ENCODE measurements at regions not wholly inside any gene's neighbourhood (a gene's known extent, or its start where the extent isn't known, plus 50 kb on each side); places are given as distances from the start of the nearest gene placed in this dataset.
A peak's percentile ranks its signal among the peaks of the same experiment; 100 is the strongest.

GRCh38 chr22:44574057-44574639 is 76.1 kb upstream of the RTL6 start:
- H3K27ac ChIP-seq (ENCODE audit: low read depth in 1 of 2, low read length in 1 of 2) = no peak overlapping the region
- H3K27me3 ChIP-seq (ENCODE audit: control insufficient read depth in 3 of 3, insufficient read depth in 3 of 3, low read length in 2 of 3) = no peaks in the 10 kb centered on the region
- no peaks in the 10 kb centered on the region for H3K36me3 ChIP-seq (ENCODE audit: control insufficient read depth in 4 of 4, insufficient read depth in 4 of 4, low read length in 4 of 4)
- WGBS, 2 donors = 49 to 76% methylated on average over 10 of the region's 10 CpGs
- ATAC-seq (ENCODE audit: insufficient read depth, low FRiP score) (no peak), DNase-seq (peak in 1 of 3 donors; percentile 52)
- H3K4me3 ChIP-seq = no peak overlapping the region
- H3K4me1 ChIP-seq (ENCODE audit: control insufficient read depth in 5 of 5, insufficient read depth in 5 of 5, low read length in 5 of 5) = peaks cover 0 to 19% (median 6%) of the 10 kb centered on the region in 5 donors
- no peak overlapping the region for H3K9ac ChIP-seq (ENCODE audit: insufficient read depth in 1 of 2, low read length in 2 of 2)
- no peak for TF ChIP-seq CTCF (IDR thresholded peaks at IDR 0.05; ENCODE audit: control extremely low read depth, extremely low read depth)
- peaks cover 0 to 11% (median 0%) of the 10 kb centered on the region in 4 donors for H3K9me3 ChIP-seq (ENCODE audit: control insufficient read depth in 4 of 4, insufficient read depth in 3 of 4, low read length in 3 of 4)

- H3K36me3 ChIP-seq (ENCODE audit: control insufficient read depth in 4 of 4, insufficient read depth in 4 of 4, low read length in 4 of 4) = no peaks in the 10 kb centered on the region
- no peak overlapping the region for H3K4me3 ChIP-seq
- no peaks in the 10 kb centered on the region for H3K27me3 ChIP-seq (ENCODE audit: control insufficient read depth in 3 of 3, insufficient read depth in 3 of 3, low read length in 2 of 3)
- no peak overlapping the region for H3K9ac ChIP-seq (ENCODE audit: insufficient read depth in 1 of 2, low read length in 2 of 2)
- DNase-seq (no peak), ATAC-seq (ENCODE audit: insufficient read depth, low FRiP score) (no peak)
- H3K27ac ChIP-seq (ENCODE audit: low read depth in 1 of 2, low read length in 1 of 2) = no peak overlapping the region
- 94 to 97% methylated on average over 4 of the region's 4 CpGs for WGBS, 2 donors
- peaks cover 0 to 19% (median 6%) of the 10 kb centered on the region in 5 donors for H3K4me1 ChIP-seq (ENCODE audit: control insufficient read depth in 5 of 5, insufficient read depth in 5 of 5, low read length in 5 of 5)
- no peak for TF ChIP-seq CTCF (IDR thresholded peaks at IDR 0.05; ENCODE audit: control extremely low read depth, extremely low read depth)
- peaks cover 0 to 7% (median 0%) of the 10 kb centered on the region in 4 donors for H3K9me3 ChIP-seq (ENCODE audit: control insufficient read depth in 4 of 4, insufficient read depth in 3 of 4, low read length in 3 of 4)
Observed at GRCh38 chr22:44573451-44573850, 75.4 kb upstream of the RTL6 start.

GRCh38 chr22:44572414-44573207 is 74.6 kb upstream of the RTL6 start:
- TF ChIP-seq CTCF (IDR thresholded peaks at IDR 0.05; ENCODE audit: control extremely low read depth, extremely low read depth) = no peak
- H3K36me3 ChIP-seq (ENCODE audit: control insufficient read depth in 4 of 4, insufficient read depth in 4 of 4, low read length in 4 of 4) = no peaks in the 10 kb centered on the region
- no peak overlapping the region for H3K9ac ChIP-seq (ENCODE audit: insufficient read depth in 1 of 2, low read length in 2 of 2)
- peaks cover 0 to 19% (median 6%) of the 10 kb centered on the region in 5 donors for H3K4me1 ChIP-seq (ENCODE audit: control insufficient read depth in 5 of 5, insufficient read depth in 5 of 5, low read length in 5 of 5)
- H3K9me3 ChIP-seq (ENCODE audit: control insufficient read depth in 4 of 4, insufficient read depth in 3 of 4, low read length in 3 of 4) = peaks cover 0 to 7% (median 0%) of the 10 kb centered on the region in 4 donors
- DNase-seq (no peak), ATAC-seq (ENCODE audit: insufficient read depth, low FRiP score) (no peak)
- H3K27ac ChIP-seq (ENCODE audit: low read depth in 1 of 2, low read length in 1 of 2) = no peak overlapping the region
- WGBS, 2 donors = 77 to 81% methylated on average over 14 of the region's 14 CpGs
- no peaks in the 10 kb centered on the region for H3K27me3 ChIP-seq (ENCODE audit: control insufficient read depth in 3 of 3, insufficient read depth in 3 of 3, low read length in 2 of 3)
- no peak overlapping the region for H3K4me3 ChIP-seq

Measured in lung (tissue), 11 donors.